Islet of Langerhans (tissue), 1 donor: ENCODE measurements at regions not wholly inside any gene's neighbourhood (a gene's known extent, or its start where the extent isn't known, plus 50 kb on each side); places are given as distances from the start of the nearest gene placed in this dataset.
"Not testable (repeated sequence)": the region's sequence is repeated elsewhere in the genome, so short reads cannot be mapped to it uniquely, and the experiment has no call there.

Experiments
- FAIRE-seq: peaks from one replicate; lab custom pipeline; 2011; peaks lifted over from hg19 to GRCh38; lab: Jason Lieb, UNC

GRCh38 chr6:66086532-66086931 lies 379.5 kb upstream of the EYS start:
- peak; percentile 30 for FAIRE-seq

GRCh38 chr6:66082914-66083313 lies 375.9 kb upstream of the EYS start:
- FAIRE-seq, result no peak

- FAIRE-seq, result no peak
Measured at GRCh38 chr6:66068907-66069306, 361.9 kb upstream of the EYS start.

DNA sequence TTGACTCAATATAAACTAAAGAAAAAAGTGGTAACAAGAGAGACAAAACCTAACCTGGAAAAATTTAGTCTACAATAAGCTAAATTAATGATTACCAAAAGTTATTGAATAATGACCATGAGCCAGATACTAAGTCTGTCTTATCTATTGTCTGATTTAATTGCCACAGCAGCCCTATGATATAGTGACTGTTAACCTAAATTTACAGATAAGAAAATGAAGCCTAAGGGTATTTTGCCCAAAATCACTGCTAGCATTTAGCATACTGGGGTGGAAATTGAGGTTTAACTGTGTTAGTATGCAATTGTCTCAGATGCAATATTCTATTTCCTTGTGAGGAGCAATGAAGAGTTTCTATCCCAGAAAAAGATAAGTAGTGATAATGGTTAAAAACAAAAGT lies 361.0 kb upstream of the EYS start:
- no peak for FAIRE-seq

DNA sequence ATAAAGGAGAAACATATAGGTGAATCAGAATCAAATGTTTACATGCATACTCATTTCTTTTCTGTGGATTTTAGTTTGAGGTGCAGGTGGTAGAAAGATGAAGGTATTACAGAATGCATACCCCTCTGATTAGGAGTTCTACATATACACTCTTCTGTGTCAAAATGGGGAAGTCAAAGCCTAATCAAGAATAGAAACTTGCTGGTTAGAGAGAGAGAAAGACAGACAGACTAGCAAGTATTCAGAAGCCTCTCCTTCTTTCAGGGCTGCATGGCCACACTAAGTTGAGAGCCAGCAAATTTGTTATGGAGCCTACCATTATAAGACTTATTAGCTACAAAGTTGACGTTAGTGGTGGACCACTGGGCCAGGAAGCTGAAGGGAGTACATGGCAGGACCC lies 358.3 kb upstream of the EYS start:
- FAIRE-seq, result no peak

GRCh38 chr6:66057034-66057433 lies 350.0 kb upstream of the EYS start:
- FAIRE-seq, result no peak

- FAIRE-seq, result no peak
Measured at GRCh38 chr6:66054967-66055366, 347.9 kb upstream of the EYS start.

DNA sequence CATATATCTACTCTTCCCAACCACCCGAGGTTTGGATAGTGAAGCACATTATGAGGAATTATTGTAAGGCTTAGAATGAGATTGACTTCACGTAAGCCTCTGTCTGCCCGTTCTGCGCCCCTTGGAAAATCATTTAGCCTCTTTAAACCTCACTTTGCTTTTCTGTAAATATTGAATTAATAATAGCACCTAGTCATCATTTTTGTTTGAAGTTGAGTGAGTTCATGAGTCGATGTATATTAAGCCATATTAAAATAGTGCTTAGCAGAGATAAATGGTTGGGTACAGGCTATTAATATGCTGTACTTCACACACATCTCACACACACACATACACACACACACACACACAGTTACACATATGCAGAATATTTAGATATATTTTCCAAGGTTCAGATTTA lies 344.8 kb upstream of the EYS start:
- no peak for FAIRE-seq

GRCh38 chr6:66048684-66049474 lies 341.9 kb upstream of the EYS start:
- peak; percentile 55 for FAIRE-seq

DNA sequence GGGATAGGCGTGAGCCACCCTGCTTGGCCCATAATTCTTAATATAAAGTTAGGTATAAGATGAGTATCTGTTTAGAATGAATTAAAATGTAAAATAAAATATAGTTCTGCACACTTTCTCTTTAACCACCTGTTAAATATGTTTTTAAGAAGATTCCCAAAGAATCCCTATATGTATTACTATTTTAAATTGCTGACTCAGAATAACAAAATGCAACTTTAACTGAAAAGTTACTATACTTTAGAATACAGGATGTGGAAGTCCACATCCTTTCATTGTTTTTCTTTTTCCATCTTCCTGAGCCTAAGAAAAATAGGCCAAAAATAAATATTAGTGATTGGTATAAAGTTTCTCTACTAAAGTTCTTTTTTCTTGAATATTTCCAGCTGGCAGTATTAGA lies 325.6 kb upstream of the EYS start:
- FAIRE-seq, result no peak

GRCh38 chr6:66029391-66029790 lies 322.4 kb upstream of the EYS start:
- FAIRE-seq, result no peak

DNA sequence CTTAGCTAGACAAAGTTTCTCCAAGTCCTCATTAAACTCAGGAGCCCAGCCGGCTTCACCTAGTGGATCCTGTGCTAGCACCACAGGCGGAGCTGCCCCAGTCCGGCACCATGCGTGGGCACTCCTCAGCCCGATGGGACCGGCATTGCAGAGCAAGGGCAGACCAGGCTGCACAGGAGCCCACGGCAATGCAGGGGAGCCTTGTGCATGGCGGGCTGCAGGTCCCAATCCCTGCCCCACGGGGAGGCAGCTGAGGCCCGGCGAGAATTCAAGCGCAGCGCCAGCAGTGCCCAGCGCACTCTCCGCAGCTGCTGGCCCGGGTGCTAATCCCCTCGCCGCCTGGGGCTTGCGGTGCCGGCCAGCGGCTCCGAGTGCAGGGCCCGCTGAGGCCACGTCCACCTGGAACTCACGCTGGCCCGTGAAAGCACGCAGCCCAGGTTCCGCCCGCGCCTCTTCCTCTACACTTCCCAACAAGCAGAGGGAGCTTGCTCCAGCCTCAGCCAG lies 292.3 kb upstream of the EYS start:
- no peak for FAIRE-seq

- no peak for FAIRE-seq
Measured at GRCh38 chr6:65998544-65998943, 291.5 kb upstream of the EYS start.

DNA sequence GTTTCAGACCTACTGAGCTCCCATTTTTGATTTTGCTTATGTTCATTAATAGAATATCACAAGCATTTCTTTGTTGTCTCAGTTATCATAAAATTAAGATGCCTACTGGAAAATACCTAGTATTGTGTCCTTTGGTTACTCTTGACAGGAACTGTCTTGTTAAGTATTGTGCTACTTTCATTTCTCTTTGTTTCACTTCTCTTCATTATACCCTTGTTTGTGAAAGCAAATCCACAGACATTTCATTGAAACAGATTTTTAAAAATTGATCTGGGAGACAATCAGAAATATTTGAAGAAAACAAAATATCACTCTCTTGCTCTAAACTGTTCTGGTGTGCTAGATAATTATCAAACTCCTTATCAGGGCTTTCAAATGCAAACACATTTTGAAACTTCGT lies 290.5 kb upstream of the EYS start:
- FAIRE-seq, result no peak

GRCh38 chr6:65996096-65996495 lies 289.1 kb upstream of the EYS start:
- no peak for FAIRE-seq

DNA sequence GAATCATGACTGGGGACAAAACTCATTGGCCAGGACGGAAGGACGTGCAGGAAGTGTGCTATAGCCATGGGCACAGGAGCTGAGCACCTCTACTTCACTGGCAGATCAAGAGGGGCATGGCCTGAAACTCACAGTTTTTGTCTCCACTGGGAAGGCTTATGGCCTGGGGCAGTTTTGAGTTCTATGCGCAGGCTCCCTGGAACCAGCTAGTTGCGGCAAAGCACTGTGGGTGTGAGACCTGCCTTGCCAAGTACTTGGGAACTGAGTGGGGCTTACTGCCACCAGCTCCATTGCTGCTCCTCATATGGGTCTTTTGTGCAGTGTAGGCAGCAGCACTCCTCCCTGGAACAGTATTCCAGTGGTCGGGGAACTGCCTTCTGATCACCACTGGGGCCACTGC lies 282.6 kb upstream of the EYS start:
- no peak for FAIRE-seq

DNA sequence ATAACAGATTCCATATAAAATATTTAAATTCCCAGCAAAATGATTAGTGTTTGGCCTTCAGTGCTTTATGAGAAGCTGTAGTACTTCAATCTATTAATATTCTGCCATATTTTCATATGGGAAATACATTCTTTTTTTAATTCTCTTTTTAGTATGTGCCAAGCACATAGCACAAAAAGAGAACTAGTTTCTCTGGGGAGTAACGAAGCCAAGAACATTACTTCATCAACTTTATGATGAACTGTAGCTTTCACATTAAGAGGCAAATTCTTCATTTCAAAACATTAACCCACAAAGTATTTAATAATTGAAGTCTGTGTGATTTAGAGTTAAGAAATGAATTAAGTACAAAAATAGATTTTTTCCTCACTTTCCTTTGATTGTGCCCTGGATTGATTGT lies 281.0 kb upstream of the EYS start:
- no peak for FAIRE-seq

DNA sequence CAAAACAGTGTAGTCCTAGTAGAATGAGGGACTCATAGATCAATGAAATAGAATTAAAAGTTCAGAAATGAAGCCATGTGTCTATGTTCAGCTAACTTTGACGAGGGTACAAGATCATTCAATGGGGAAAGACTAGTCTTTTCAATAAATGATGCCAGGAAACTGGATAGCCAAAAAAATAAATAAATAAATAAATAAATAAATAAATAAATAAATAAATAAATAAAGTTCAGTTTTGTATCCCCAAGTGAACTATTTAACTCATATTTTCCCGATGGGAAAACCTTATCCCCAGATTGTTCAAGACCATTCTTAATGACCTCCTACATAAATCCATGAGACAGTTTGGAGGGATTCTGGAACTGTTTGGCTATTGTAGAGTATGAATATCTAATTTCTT lies 277.1 kb upstream of the EYS start:
- no peak for FAIRE-seq

DNA sequence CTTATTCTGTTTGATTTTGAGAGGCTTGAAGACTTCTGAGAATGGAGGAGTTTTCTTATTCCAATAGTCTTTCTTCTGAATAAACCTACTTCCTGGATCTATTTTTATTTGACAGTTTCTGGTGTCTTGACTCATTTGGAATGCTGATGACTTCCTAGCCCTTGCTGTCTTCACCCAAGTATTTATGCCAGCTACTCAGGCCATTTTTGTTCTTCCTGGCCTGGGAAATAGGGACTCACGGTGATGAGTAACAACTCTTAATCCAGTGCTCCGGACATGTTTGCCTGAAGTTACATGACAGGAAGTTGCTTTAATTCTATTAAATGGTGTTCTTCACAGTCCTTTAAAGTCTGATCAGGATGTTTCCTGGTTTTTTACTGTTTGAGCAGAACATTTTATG lies 272.1 kb upstream of the EYS start:
- no peak for FAIRE-seq

DNA sequence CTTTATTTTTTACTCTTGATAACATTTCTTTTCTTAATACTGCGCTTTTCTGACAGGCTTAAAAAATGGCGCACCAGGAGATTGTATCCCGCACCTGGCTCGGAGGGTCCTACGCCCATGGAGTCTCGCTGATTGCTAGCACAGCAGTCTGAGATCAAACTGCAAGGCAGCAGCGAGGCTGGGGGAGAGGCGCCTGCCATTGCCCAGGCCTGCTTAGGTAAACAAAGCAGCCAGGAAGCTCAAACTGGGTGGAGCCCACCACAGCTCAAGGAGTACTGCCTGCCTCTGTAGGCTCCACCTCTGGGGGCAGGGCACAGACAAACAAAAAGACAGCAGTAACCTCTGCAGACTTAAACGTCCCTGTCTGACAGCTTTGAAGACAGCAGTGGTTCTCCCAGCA lies 264.2 kb upstream of the EYS start:
- not testable (repeated sequence) for FAIRE-seq

GRCh38 chr6:65964261-65964660 lies 257.2 kb upstream of the EYS start:
- no peak for FAIRE-seq

- no peak for FAIRE-seq
Measured at GRCh38 chr6:65955034-65955433, 248.0 kb upstream of the EYS start.

DNA sequence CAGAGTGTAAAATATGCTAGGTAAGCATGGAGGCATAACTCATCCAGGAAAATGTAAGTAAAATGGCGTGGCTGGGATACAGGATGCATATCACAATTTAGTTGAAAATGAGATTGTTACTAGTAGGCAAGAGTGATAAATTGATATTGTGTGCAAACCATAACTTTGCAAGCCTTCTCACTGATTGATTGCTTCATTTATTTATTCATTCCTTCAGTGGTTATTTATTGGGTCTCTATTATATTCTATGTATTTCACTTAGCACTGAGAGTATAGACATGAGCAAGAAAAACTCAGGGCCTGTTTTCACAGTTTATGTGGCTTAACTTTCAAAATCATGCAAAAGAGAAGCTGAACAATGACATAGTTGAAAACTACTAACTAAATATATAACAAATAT lies 241.0 kb upstream of the EYS start:
- no peak for FAIRE-seq

- FAIRE-seq, result no peak
Measured at GRCh38 chr6:65943548-65943947, 236.5 kb upstream of the EYS start.

DNA sequence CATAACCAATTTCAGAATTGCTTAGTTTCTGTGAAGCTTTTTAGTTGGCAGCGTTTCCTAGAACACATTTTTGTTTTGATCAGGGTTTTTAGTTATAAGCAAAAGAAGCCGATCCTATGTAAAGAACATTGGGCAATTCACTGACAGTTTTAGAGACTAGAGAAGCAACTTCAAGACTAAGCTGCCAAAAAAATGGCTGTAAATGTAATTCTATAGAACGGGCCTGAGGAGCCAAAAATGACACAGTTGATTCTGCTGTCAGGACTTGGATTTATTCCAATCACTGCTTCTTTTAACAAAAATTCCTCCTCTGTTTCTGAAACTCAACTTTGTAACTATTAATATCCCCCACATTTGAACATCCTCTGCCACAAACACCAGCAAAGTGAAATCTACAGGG lies 236.0 kb upstream of the EYS start:
- no peak for FAIRE-seq
